ENCODE measurements at regions not wholly inside any gene's neighbourhood (a gene's known extent, or its start where the extent isn't known, plus 50 kb on each side); places are given as distances from the start of the nearest gene placed in this dataset.

- no TSS peak for BruUV-seq (replicated peaks)
- H3K36me3 ChIP-seq (ENCODE audit: control insufficient read depth in 1 of 2, insufficient read depth in 2 of 2, low read length in 2 of 2) = no peaks in the 10 kb centered on the region
- H3K27me3 ChIP-seq (ENCODE audit: insufficient read depth, low read length) = no peaks in the 10 kb centered on the region
- DNase-seq (ENCODE audit: low read depth, low spot score) = no peak
- peaks cover 0 to 12% of the 10 kb centered on the region in 2 experiments; a peak in 2 of 4 replicates for H3K9me3 ChIP-seq (ENCODE audit: control insufficient read depth in 1 of 2, insufficient read depth in 1 of 2, low read depth in 1 of 2, low read length in 2 of 2)
- H2AFZ ChIP-seq (ENCODE audit: low read depth, low read length, poor library complexity, severe bottlenecking) = no peak overlapping the region
- RAD21 ChIA-PET (ENCODE audit: low non-redundant PET in 1 of 2, low total read pairs in 2 of 2, uncharacterized antibody in 2 of 2, unreplicated experiment in 2 of 2) = no interaction called here
- H3K4me1 ChIP-seq (ENCODE audit: control insufficient read depth in 1 of 2, insufficient read depth in 2 of 2, low read length in 2 of 2) = no peaks in the 10 kb centered on the region
- no peak overlapping the region for H3K9ac ChIP-seq (ENCODE audit: low read length)
- H4K20me1 ChIP-seq (ENCODE audit: insufficient read depth) = no peaks in the 10 kb centered on the region
- intact Hi-C loops (cut with micrococcal nuclease) = no loop called here
- H3K9me2 ChIP-seq (ENCODE audit: insufficient read depth) = no peaks in the 10 kb centered on the region
- POLR2A ChIA-PET = no interaction called here
- H3K27ac ChIP-seq (ENCODE audit: low read depth, low read length) = no peak overlapping the region
- H3K4me2 ChIP-seq (ENCODE audit: low read length) = no peak overlapping the region
- TF ChIP-seq POLR2AphosphoS5 (IDR thresholded peaks at IDR 0.05; ENCODE audit: low read depth, low read length) (no peak), SP1 (IDR thresholded peaks at IDR 0.05; ENCODE audit: low read depth) (no peak), JUND (IDR thresholded peaks at IDR 0.05) (no peak), TCF7L2 (IDR thresholded peaks at IDR 0.05; ENCODE audit: borderline replicate concordance, extremely low read depth, insufficient read depth, insufficient read length) (no peak), SRF (IDR thresholded peaks at IDR 0.05; ENCODE audit: low read depth) (no peak), POLR2A (IDR thresholded peaks at IDR 0.05; ENCODE audit: borderline replicate concordance, extremely low read depth, insufficient read depth, insufficient read length) (no peak), ELF1 (IDR thresholded peaks at IDR 0.05; ENCODE audit: borderline replicate concordance, low read depth) (no peak)
- TF ChIP-seq, protein P1, sequence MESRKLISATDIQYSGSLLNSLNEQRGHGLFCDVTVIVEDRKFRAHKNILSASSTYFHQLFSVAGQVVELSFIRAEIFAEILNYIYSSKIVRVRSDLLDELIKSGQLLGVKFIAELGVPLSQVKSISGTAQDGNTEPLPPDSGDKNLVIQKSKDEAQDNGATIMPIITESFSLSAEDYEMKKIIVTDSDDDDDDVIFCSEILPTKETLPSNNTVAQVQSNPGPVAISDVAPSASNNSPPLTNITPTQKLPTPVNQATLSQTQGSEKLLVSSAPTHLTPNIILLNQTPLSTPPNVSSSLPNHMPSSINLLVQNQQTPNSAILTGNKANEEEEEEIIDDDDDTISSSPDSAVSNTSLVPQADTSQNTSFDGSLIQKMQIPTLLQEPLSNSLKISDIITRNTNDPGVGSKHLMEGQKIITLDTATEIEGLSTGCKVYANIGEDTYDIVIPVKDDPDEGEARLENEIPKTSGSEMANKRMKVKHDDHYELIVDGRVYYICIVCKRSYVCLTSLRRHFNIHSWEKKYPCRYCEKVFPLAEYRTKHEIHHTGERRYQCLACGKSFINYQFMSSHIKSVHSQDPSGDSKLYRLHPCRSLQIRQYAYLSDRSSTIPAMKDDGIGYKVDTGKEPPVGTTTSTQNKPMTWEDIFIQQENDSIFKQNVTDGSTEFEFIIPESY (IDR thresholded peaks at IDR 0.05; ENCODE audit: extremely low read depth, insufficient replicate concordance, low read length) = no peak
- no peak overlapping the region for H3K4me3 ChIP-seq (replicated peaks in 1 of 2; ENCODE audit: low read depth in 1 of 2, low read length in 2 of 2)
- CTCF ChIA-PET = no interaction called here
- no peaks in the 10 kb centered on the region for H3K79me2 ChIP-seq (ENCODE audit: insufficient read depth, low read length)
- ATAC-seq = no peak
These were observed 331.8 kb upstream of the CDH11 start for GRCh38 chr16:65453646-65454045.

DNA sequence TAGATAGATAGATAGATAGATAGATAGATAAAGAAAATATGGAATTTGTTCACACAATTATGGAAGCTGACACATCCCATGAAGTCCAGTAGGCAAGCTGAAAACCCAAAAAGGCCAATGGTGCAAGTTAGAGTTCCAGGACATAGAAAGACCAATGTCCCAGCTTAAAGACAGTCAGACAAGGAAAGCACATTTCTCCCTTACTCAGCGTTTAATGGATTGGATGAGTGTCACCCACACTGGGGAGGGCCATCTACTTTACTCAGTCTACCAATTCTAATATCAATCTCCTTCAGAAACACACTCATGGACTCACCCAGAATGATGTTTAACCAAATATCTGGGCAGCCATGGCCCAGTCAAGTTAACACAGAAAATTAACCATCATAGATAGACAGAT, 327.7 kb upstream of the CDH11 start:
- CTCF ChIA-PET = no interaction called here
- ATAC-seq (no peak), DNase-seq (ENCODE audit: low read depth, low spot score) (no peak)
- RAD21 ChIA-PET (ENCODE audit: low non-redundant PET in 1 of 2, low total read pairs in 2 of 2, uncharacterized antibody in 2 of 2, unreplicated experiment in 2 of 2) = no interaction called here
- intact Hi-C loops (cut with micrococcal nuclease) = no loop called here
- Histone ChIP-seq H3K9ac (ENCODE audit: low read length) (no peak overlapping the region), H3K27ac (ENCODE audit: low read depth, low read length) (no peak overlapping the region), H3K4me1 (ENCODE audit: control insufficient read depth in 1 of 2, insufficient read depth in 2 of 2, low read length in 2 of 2) (no peaks in the 10 kb centered on the region), H3K4me3 (replicated peaks in 1 of 2; ENCODE audit: low read depth in 1 of 2, low read length in 2 of 2) (no peak overlapping the region), H3K79me2 (ENCODE audit: insufficient read depth, low read length) (no peaks in the 10 kb centered on the region), H3K9me3 (ENCODE audit: control insufficient read depth in 1 of 2, insufficient read depth in 1 of 2, low read depth in 1 of 2, low read length in 2 of 2) (peaks cover 13 to 16% of the 10 kb centered on the region in 2 experiments; a peak in 2 of 4 replicates), H3K4me2 (ENCODE audit: low read length) (no peak overlapping the region), H2AFZ (ENCODE audit: low read depth, low read length, poor library complexity, severe bottlenecking) (no peak overlapping the region), H3K27me3 (ENCODE audit: insufficient read depth, low read length) (no peaks in the 10 kb centered on the region), H4K20me1 (ENCODE audit: insufficient read depth) (no peaks in the 10 kb centered on the region), H3K9me2 (ENCODE audit: insufficient read depth) (no peaks in the 10 kb centered on the region), H3K36me3 (ENCODE audit: control insufficient read depth in 1 of 2, insufficient read depth in 2 of 2, low read length in 2 of 2) (no peaks in the 10 kb centered on the region)
- BruUV-seq (replicated peaks) = no TSS peak
- POLR2A ChIA-PET = no interaction called here
- no peak for TF ChIP-seq CTCF (IDR thresholded peaks at IDR 0.05 in 2 of 3, conservative IDR thresholded peaks at IDR 0.05 in 1 of 3; ENCODE audit: borderline replicate concordance in 1 of 3, insufficient read depth in 1 of 3, low read depth in 2 of 3, low read length in 2 of 3)
- TF ChIP-seq, protein P1 (IDR thresholded peaks at IDR 0.05; ENCODE audit: extremely low read depth, insufficient replicate concordance, low read length) = no peak
- no peak for TF ChIP-seq CBX3 (IDR thresholded peaks at IDR 0.05; ENCODE audit: low read depth)
- no peak for TF ChIP-seq EZH2phosphoT487 (IDR thresholded peaks at IDR 0.05; ENCODE audit: borderline replicate concordance)
- no peak for TF ChIP-seq ZNF274 (IDR thresholded peaks at IDR 0.05; ENCODE audit: low read depth, low read length)
- TF ChIP-seq FOSL1 (IDR thresholded peaks at IDR 0.05; ENCODE audit: low read depth) = no peak
- no peak for TF ChIP-seq CEBPB (IDR thresholded peaks at IDR 0.05; ENCODE audit: low read depth)
- TF ChIP-seq ZFX (IDR thresholded peaks at IDR 0.05) = no peak
- TF ChIP-seq SP1 (IDR thresholded peaks at IDR 0.05; ENCODE audit: low read depth) = no peak
- TF ChIP-seq ELF1 (IDR thresholded peaks at IDR 0.05; ENCODE audit: borderline replicate concordance, low read depth) = no peak
